Activated CD8-positive, alpha-beta memory T cell treated with anti-CD3 and anti-CD28 coated beads for 48 hours (primary cell): ENCODE measurements at regions not wholly inside any gene's neighbourhood (a gene's known extent, or its start where the extent isn't known, plus 50 kb on each side); places are given as distances from the start of the nearest gene placed in this dataset.

Experiments used
- DNase-seq, 3 experiments: peaks; one replicate each; pipeline ENCODE4 v3.0.0-alpha.2; 2020; ENCODE audit warnings: low read depth in 2 of 3, low spot score in 2 of 3

DNA sequence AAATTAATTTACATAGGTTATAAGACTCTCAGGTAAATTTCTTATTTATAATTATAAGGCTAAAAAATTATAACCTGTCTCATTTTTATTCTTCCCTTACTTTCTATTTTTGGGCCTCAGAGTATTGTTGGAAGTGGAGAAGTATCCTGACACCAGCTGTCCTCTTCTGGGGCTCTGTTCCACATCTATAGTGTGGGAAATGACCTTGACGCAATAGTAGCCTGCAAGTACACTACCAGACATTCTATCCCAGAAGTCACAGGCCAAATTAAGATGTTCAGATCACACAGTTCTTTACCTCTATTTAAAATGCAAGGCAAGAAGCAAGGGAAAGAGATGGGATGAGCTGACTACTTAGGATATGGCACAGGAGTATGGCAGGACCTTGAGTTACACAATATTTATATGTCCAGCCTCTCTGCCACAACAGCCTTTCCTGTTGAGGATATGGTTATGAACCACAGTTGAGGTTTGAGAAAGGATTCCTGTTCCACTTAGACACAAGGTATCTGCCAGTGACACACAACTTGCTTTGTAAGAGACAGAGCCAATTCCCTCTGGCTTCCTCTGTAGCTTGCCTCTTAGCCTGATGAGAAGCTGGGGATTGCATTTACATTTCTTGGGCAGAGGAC, 158.0 kb upstream of the IL12A start:
- DNase-seq: no peak

DNA sequence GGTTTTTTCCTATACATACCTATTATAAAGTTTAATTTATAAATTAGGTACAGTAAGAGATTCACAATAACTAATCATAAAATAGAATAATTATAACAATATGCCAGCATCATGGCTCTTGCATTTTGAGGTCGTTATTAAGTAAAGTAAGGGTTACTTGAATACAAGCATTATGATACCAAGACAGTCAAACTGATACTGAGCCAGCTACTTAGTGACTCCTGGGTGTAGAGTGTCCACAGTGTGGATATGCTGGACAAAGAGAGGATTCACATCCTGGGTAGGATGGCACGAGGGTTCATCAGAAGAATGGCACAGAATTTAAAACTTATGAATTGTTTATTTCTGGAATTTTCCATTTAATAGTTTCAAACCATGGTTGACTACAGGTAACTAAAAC, 157.2 kb upstream of the IL12A start:
- DNase-seq: no peak

DNA sequence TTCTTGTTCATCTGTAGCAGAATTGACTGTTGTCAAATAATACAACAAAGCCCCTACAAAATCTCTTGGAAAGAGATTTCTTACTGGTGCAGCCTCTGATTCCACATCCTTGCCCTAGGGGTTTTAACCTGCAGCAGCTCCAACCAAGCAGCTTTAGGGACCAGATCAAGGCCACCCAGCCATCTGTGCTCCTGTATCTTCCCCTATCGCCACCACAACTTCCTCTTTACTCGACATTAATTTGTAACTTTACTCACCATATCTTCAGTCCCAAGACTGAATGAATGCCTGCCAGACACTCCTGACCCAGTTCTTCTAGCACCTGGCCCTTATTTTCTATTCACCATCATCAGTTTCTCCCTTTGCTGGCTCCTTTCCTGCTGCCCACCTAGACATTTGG, 156.6 kb upstream of the IL12A start:
- no peak for DNase-seq

DNA sequence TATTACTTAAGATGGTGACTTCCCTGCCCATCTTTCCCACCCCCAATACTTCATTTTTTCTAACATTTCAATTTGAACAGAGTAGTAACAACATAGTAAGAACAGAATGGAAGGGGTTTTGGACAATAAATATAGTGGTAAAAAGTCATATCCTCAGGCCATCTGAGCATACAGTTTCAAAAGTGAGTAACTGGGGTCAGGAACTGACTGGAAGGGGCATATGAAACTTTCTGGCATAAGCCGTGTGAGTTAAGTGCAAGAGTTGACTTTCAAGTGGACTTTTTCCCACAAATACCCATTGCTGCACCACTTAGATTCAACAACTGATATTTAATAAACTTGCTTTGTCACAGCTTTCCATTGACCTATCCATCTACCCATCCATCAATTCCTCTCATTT, 153.5 kb upstream of the IL12A start:
- DNase-seq: no peak

DNA sequence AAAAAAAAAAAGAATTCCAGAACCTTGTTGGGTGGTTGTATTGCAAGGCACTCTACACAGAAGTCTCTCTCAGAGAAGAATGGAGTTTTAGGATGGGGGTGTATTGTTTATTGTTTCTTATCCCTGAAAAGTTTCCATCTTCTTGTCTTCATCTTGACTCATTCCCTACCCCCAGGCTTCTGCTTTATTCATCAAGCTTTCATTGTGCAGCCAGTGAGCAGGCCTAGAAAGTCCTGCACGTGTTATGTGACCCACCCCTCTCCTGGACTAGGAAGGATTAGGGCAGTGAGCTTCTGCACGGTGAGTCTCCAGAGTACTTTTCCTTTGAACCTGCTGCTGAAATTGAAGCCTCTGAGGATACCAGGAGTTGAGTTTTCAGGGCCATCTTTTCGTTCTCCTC, 150.9 kb upstream of the IL12A start:
- no peak for DNase-seq

DNA sequence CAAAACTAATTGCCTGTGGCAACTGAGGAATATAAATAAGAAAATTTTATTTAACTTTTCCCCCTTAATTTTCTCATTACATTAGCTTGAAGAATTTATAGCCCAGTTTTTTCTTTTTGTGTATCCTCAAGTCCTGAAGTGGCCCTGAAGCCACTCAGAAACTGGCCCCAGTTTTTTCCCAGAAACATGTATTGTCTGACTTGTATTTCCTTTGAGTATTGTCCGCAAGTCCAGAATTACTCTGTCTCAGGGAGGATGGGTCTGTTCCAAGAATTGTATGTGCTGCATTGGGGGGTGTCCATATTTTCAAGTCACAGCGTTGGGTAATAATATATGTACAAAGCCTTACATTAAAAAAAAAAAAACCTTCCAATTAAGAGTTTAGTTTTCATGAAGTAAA, 149.7 kb upstream of the IL12A start:
- no peak for DNase-seq

DNA sequence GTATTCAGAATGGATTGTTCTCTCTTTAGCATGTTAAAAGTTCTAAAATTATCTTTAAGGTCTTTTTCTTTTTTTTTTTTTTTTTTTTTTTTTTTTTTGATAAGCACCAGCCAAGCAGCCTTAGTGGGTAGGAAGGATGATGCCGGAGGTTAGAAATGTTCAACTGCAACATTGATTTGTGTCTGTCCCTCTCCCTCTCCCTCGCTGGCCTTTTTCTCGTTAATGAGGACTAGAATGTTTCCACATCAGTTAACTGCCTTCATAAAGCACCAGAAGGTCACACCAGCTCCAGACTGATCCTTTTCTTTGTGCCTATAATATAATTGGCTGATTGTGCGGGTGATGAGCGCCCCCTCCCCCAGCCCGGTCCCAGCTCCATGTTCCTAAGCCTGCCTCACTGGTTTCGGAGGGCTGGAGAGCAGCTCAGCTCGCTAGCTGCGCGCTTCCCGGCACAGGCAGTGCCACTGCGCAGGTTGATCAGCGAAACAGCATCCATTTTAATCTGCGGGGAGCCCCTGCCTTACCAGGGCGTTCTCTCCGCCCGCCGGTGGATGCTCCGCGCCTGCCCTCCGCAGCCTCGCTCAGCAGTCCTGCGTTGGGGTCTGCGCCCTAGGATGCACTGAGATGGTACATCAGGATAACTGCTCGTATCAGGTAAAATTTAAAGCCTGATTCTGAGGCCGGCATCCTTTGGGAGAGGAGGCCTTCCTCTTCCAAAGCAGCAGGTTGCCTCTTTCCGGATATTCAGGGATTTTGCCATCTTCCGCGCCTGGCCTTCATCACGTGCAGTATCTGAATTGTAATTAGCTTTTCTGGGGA, 148.9 kb upstream of the IL12A start, which contains the start of gene SCHIP1:
TSS of gene SCHIP1 (plus strand) at position 301 of the 819 bp plus-strand sequence.
- no peak for DNase-seq

DNA sequence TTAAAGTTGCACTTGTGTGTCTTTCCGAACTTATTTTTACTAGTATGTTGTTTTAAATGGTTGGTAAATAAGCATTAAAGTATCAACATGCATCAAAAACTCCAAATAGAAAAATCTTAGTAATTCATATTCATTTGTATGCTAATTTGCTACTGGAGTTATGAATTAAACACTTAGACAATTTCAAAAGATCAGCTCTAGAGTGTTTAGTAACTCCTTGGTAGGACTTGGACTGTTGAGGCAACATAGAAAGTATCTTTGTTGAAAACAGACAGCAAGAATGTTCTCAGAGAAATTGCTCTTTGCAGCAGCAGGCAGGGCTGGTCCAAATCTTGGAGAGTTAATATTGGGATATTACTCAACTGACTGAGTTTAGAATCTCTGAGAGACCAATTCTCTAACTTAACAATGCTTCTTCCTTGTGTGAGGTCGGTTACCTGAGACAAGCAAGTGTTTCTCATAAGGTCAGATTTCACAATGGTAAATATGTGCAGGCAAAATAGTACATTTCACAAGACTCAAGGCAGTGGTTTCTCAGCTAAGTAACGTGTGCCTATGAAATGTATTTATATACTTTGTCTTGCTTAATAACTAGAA, 147.8 kb upstream of the IL12A start:
- no peak for DNase-seq

DNA sequence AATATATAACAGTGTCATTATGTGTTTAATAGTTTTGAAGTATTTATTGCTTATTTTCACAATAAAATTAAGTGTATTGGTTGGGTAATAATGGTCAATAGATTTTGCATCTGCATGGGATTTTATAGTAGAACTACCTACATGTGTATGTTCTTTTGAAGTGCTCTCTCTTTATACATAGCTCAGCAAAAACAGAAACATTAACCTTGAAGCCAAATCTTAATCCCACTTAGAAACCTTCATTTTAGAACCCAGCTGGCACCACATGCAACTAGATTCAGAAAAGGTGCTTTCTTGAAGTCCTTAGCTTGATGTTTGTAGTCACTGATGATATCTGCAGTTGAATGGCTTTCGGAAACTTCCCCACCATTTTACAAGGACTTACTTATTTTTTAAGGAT, 146.9 kb upstream of the IL12A start:
- DNase-seq: no peak

DNA sequence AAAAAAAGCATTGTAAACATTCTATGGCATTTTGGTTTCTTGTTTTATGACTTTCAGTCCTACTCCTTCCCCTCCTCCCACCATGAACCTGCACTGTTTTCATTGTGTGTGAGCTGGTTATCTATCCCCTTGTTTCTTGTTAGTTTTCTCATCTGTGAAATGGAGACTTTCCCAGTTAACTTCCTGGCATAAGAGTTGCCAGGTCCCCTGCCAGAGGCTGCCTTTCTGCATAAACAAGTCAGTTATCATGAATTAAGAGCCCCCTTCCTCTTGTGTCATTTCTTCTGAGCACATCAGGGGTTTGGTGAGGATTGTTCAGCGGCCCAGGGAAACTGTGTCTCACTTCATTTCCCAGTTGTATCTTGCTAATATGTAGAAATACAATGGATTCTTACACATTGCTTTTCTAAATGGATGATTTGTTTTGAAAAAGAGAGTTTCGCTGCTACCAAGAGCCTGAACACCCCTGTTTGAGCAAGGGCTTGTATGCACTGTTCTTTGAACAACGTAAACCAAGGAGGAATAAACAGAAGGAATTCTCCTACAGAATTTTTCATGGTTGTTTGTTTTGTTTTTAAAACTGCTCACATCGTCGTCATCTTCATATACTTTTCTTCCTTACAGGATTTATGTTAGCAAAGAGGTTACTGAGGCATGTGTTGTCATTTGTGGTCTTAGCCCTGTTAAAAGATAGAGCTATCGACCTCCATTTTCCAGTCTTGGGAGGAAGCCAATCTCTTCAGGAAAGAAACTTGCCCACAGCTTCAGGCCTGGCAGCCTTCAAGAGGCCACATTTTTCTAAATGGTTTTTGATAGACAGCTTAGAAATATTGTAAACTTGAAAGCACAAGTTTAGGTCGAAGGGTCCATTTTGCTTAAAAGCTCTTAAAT, 144.6 kb upstream of the IL12A start:
- DNase-seq: no peak

DNA sequence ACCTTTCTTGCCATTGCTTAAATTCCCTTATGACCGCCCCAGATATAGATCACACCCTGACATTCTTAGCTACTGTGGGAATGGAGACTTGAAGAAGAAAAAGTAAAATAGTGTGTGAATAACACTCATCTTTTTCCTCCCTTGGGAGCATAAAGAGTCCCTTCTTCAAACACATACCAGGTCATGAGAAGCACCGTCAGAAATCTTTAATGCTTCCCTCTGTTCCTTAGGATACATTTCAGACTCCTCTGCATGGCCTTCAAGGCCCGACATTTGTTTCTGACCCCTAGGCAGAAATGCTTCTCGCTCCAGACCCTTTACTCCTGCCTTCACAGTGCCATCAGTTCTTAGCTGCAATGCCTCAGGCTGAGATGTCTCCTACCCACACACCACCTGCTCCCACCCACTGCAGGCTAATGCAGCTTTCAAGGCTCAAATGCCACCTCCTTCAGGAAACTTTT, 143.8 kb upstream of the IL12A start:
- no peak for DNase-seq

DNA sequence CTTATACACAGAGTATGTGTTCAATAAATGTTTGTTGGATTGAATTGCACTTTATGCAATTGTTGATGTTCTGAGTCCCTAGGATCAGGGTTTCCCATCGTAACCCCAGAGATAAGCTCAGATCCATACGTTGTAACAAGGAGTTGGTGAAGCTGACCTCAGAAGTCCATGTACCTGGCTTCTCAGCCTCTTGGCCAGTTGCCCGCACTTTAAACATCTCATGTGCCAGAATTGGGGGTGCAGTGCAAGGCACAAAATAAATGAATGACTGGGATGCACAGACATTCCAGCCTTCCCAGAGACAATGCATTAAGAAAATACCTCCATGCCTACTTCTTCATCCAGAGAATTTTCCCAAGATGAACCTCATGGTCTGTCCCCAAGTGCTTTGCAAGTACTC, 142.9 kb upstream of the IL12A start:
- no peak for DNase-seq

DNA sequence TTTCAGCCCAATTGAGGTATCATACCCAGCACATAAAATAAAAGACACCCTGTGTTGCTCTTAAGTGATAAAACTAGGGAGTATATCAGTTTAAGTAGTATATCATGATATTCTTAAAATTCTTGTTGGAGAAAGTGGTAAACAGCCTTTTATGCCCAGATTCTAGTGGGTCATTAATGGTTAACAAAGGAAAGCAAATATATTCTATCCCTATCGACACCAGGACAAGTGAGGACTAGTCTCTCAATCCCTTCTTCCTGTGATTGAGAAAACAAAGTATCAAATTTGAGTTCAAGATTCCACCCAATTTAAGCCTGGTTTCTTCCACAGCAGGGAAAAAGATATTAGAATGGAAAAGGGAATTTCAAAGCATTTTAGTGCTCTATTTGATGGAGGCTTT, 142.4 kb upstream of the IL12A start:
- DNase-seq: no peak

DNA sequence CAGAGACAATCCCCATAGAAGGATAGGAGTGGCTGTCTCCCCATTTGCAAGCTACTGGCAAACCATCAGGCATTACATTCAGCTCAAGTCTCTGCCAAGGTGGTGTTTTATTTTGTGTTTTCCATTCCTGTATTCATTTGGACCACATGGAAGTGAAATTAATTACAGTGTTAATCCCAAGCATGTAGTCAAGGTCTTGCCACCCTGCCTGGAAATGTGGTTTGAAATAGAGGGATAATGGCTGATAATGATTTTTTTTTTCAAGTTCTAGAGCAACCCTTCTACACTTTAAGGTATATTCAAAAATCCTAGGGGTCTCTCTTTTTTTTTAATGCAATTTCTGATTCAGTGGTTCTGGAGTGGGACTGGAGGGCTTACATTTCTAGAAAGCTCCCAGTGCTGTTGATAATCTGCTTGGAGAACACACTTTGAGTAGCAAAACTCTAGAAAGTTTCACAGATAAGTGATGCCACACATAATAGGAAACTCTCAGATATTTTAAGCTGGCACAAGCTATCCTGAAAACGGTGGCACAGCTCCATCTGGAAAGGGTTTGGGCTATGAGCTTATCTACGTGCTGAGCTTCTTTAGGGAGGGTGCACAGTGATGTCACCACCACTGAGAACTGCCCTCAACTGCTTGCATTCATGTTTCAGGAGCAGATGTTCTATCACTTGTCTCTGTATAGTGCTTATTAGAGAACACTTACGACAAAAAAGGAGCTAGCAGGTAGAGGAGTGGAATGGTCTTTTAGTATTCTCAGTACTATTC, 140.1 kb upstream of the IL12A start:
- DNase-seq: no peak

DNA sequence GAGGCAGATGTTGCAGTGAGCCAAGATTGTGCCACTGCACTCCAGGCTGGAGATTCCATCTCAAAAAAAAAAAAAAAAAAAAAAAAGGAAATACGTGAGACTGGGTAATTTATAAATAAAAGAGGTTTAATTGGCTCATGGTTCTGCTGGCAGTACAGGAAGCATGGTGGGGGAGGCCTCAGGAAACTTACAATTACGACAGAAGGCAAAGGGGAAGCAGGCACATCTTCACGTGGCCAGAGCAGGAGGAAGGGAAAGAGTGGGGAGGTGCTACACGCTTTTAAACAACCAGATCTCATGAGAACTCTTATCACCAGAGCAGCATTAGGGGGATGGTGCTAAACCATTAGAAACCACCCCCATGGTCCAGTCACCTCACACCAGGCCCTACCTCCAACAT, 138.2 kb upstream of the IL12A start:
- DNase-seq: no peak

DNA sequence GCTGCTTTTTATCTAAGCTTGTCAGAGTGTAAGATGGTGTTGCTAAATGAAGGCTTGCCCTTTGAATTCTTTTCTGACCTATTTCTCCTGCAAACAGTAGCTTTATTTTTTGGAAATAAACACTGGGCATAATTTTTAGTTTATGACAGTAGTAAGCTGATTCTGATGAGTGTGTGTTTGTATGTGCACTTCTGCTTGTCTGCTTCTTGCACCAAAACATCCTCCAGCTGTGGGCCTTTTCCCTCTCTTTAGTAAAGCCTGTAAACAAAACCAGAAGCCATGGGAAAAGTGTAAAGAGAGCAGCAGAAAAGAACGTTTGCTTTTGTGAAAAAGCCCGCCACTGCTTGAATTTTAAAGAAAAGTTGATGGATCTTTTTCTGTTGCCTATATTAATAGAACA, 136.4 kb upstream of the IL12A start:
- DNase-seq: no peak

DNA sequence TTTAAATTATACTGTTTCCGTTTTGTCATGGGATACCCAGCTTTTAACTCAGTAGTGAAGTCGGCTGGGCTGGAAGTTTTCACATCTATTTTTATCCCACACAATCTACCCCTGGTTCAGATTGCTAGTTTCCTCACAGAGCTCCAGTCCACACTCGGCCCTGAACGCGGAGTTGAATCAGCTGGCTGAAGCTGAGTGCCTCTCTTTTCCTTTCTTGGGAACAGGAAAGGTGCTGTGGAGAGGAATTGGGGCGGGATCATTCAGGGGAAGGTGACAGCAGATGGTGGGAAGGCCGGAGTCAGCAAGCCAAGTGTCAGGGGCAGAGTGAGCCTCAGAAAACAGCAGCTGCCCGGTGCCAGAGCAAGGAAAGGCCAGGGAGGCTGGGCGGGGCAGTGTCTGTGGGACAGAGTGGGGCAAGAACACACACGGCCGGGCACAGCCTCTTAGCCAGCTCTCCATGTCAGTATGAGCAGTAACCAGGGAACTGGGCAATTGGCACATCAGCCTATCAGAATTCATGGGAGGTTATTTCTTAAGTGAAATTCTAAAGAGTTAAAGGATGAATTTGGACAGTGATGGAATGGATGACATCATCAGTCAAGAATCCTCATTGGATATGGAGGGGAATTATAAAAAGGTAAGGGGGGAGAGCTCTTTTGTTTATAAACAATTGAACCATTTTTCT, 135.7 kb upstream of the IL12A start:
- DNase-seq: no peak

DNA sequence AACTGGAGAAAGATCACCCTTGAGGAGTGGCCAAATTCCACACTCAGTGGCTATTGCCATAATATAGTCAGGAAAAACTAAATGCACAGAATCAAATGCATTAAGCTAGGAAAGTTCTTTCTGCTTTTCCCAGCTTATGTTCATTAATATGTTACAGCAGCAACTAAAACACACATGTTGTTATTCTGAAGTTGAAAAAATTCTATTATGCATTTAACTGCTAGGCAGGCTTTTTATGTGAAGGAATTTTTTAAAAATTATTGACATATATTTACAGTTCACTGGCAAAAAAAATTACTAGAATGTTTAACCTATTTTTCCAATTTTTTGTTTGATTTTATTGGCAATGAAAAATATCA, 135.2 kb upstream of the IL12A start:
- DNase-seq: no peak

DNA sequence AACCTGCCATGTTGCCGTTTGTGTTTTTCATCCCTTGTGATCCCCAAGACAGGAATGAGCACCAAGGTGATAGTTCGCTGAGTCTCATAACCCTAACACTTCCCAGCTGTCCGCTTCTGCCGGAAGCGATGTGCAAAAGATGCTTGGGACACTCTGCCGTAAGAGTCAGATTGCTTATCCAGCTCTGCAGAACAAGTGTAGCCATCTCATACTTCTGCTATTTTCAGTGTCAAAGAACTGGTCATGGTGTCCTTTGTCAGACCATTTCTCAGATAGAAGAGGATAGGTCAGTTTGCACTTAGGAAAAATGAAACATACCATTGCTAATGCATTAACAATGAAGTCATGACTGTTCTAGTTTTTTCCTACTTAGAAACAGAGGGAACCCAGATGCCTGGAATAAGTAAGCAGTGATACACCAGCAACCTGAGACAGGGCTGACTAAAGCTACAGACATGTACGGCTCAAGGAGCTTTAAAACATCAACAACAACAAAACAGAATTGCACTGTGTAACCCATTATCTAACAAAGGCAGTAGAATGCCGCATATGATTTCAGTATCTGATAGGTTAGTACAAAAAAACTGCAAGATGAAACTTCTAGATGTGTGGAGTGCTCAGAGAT, 134.0 kb upstream of the IL12A start:
- no peak for DNase-seq
